Suprapubic skin (tissue), 4 donors: ENCODE measurements at regions not wholly inside any gene's neighbourhood (a gene's known extent, or its start where the extent isn't known, plus 50 kb on each side); places are given as distances from the start of the nearest gene placed in this dataset.

ENCODE experiments used
- POLR2A ChIP-seq, 2 donors: fragments of 450-650 bp; IDR thresholded peaks; one replicate each; pipeline ENCODE4 v1.6.1; 2017; ENCODE audit warnings: antibody characterized with exemption in 2 of 2, mild to moderate bottlenecking in 2 of 2, moderate library complexity in 2 of 2
- POLR2AphosphoS5 ChIP-seq, 3 donors: sonication (generic); formaldehyde crosslinking; IDR thresholded peaks; one replicate each; pipeline ENCODE4 v1.6.1; 2017; ENCODE audit warnings: antibody characterized with exemption in 3 of 3
- TF ChIP-seq, protein P1 (sequence below), 2 donors: fragments of 200-600 bp in 1 of 2; fragments of 450-650 bp in 1 of 2; sonication (generic) in 1 of 2; IDR thresholded peaks; one replicate each; pipeline ENCODE4 v1.5.1; 2016 to 2019; ENCODE audit warnings: antibody characterized with exemption in 2 of 2, mild to moderate bottlenecking in 1 of 2, moderate library complexity in 1 of 2

DNA sequence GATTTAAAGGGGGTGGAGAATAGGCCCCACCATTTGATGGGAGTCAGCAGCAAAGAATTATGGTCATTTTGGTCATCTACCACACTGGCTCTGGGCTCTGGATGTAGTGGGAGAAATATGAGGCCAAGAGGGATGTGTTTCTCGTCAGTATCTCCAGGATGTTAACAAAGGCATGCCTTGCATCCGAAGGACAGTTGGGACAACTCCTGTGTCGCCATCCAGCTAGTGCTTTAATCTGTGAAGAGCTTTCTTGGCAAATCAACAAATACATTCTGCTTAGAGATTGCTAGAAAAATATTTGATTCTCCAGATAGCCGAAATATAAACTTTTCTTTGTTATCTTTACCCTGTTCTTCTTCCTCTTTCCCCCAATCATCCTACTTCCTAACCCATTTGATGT, 287.1 kb upstream of the TNP1 start:
- TF ChIP-seq POLR2AphosphoS5 (IDR thresholded peaks at IDR 0.05) (no peak), POLR2A (IDR thresholded peaks at IDR 0.05) (no peak)
- TF ChIP-seq, protein P1, sequence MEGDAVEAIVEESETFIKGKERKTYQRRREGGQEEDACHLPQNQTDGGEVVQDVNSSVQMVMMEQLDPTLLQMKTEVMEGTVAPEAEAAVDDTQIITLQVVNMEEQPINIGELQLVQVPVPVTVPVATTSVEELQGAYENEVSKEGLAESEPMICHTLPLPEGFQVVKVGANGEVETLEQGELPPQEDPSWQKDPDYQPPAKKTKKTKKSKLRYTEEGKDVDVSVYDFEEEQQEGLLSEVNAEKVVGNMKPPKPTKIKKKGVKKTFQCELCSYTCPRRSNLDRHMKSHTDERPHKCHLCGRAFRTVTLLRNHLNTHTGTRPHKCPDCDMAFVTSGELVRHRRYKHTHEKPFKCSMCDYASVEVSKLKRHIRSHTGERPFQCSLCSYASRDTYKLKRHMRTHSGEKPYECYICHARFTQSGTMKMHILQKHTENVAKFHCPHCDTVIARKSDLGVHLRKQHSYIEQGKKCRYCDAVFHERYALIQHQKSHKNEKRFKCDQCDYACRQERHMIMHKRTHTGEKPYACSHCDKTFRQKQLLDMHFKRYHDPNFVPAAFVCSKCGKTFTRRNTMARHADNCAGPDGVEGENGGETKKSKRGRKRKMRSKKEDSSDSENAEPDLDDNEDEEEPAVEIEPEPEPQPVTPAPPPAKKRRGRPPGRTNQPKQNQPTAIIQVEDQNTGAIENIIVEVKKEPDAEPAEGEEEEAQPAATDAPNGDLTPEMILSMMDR (IDR thresholded peaks at IDR 0.05): no peak
